ENCODE measurements at regions not wholly inside any gene's neighbourhood (a gene's known extent, or its start where the extent isn't known, plus 50 kb on each side); places are given as distances from the start of the nearest gene placed in this dataset.

DNA sequence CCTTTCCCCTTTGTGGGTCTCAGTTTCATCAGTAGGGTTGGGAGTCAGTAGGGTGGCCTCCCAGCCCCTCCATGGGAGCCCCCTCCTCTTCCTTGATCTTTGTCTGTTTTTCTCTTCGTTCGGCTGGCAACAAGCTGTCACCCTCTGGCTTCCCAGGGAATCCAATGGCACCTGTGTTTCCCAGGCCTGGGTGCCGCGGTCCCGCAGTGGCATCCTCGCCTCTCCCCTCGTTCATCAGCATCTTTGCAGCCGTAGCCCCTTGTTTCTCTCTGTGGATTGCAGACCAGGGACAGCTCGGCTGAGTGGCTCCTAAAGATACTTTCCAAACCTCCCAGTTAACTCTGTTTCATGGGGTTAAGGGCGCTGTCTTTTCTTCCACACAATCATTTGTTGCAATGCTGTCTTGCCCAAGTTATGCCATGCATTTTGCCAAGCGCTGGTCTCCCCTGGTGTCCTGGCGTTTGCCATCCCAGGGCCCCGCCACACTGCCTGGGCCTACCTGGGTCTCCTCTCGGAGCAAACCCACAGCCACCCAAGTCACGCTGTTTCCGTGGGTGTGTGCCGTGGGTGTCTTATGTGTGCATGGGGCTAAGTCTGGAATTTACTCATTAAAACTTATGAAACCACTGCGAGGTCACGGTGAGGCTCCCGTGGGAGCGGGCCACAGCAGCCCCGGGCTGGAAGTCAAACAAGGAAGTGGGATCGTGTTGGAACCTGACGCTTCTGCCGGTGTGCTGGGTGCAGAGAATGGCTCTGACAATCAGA is 189.4 kb upstream of the SHH start:
- H3K4me3 ChIP-seq (replicated peaks in 1 of 2; ENCODE audit: low read depth in 2 of 2, low read length in 2 of 2): no peak overlapping the region
- DNase-seq (ENCODE audit: low read depth in 2 of 2): no peak
- TF ChIP-seq, protein P1, sequence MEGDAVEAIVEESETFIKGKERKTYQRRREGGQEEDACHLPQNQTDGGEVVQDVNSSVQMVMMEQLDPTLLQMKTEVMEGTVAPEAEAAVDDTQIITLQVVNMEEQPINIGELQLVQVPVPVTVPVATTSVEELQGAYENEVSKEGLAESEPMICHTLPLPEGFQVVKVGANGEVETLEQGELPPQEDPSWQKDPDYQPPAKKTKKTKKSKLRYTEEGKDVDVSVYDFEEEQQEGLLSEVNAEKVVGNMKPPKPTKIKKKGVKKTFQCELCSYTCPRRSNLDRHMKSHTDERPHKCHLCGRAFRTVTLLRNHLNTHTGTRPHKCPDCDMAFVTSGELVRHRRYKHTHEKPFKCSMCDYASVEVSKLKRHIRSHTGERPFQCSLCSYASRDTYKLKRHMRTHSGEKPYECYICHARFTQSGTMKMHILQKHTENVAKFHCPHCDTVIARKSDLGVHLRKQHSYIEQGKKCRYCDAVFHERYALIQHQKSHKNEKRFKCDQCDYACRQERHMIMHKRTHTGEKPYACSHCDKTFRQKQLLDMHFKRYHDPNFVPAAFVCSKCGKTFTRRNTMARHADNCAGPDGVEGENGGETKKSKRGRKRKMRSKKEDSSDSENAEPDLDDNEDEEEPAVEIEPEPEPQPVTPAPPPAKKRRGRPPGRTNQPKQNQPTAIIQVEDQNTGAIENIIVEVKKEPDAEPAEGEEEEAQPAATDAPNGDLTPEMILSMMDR (IDR thresholded peaks at IDR 0.05; ENCODE audit: low read depth, low read length): no peak

GRCh38 chr7:156000601-156001396 is 188.5 kb upstream of the SHH start:
- DNase-seq (ENCODE audit: low read depth in 2 of 2): no peak
- H3K4me3 ChIP-seq (replicated peaks in 1 of 2; ENCODE audit: low read depth in 2 of 2, low read length in 2 of 2): no peak overlapping the region
- TF ChIP-seq, protein P1 (IDR thresholded peaks at IDR 0.05; ENCODE audit: low read depth, low read length): no peak

- DNase-seq (ENCODE audit: low read depth in 2 of 2): no peak
- H3K4me3 ChIP-seq (replicated peaks in 1 of 2; ENCODE audit: low read depth in 2 of 2, low read length in 2 of 2): no peak overlapping the region
- TF ChIP-seq, protein P1 (IDR thresholded peaks at IDR 0.05; ENCODE audit: low read depth, low read length): no peak
Measured at GRCh38 chr7:155999631-156000489, 187.6 kb upstream of the SHH start.

DNA sequence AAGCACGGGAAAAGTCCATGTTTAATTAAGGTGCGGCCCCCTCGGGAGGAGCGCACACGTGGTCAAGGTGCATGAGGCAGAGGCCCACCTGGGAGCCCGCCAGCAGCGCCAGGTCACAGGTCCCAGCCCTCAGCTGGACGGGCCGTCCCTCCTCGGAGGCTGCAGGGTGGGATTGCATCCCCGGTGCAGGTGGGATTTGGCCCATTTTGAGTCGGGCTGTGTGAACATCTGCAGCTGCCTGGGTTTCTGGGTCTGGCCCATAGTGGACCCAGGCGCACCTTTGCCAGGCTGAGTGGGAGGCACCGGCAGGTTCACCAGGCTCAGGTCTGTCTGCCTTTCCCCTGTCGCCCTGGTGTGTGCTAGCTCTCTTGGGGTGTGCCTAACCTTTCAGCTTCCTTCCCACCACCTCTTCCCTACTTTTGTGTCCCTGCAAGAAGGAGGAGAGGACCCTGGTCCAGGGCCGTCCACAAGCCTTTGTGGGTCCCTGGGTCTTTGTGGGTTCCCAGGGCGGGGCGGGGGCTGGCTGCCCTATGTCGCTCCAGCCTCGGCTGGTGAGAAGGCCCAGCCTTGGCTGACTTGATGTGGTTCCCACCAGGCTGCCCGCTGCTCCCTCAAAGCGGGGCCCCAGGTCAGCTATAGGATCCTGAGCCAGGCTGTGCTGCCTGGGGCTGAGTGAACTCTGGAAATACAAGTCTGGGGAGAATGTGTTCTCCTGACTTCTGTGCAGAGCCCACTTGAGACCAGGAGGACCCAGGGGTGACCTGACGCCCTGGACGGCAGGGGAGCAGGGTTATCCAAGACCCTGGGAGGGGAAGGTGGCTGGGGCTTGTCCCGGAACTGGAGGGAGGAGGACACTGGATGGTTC is 186.7 kb upstream of the SHH start:
- no peak for DNase-seq (ENCODE audit: low read depth in 2 of 2)
- TF ChIP-seq, protein P1 (IDR thresholded peaks at IDR 0.05; ENCODE audit: low read depth, low read length): no peak
- no peak overlapping the region for H3K4me3 ChIP-seq (replicated peaks in 1 of 2; ENCODE audit: low read depth in 2 of 2, low read length in 2 of 2)

- TF ChIP-seq, protein P1 (IDR thresholded peaks at IDR 0.05; ENCODE audit: low read depth, low read length): no peak
- H3K4me3 ChIP-seq (replicated peaks in 1 of 2; ENCODE audit: low read depth in 2 of 2, low read length in 2 of 2): no peak overlapping the region
- no peak for DNase-seq (ENCODE audit: low read depth in 2 of 2)
Measured at GRCh38 chr7:155998328-155998691, 186.0 kb upstream of the SHH start.
